Liver (tissue), 7 donors: ENCODE measurements at regions not wholly inside any gene's neighbourhood (a gene's known extent, or its start where the extent isn't known, plus 50 kb on each side); places are given as distances from the start of the nearest gene placed in this dataset.

ENCODE experiments used
- DNase-seq: peaks from one replicate; pipeline ENCODE4 v3.0.0-alpha.2; 2017; ENCODE audit warnings: low spot score
- H3K27ac ChIP-seq, 2 donors: one replicate each; pipeline ENCODE4 v1.7.0; 2013; ENCODE audit warnings: inconsistent platforms in 2 of 2, low read length in 2 of 2, control low read depth in 1 of 2, low read depth in 1 of 2, mild to moderate bottlenecking in 1 of 2
- H3K27me3 ChIP-seq, 4 donors: one replicate each; pipeline versions ENCODE4 v1.6.1 to v1.7.0; 2013; ENCODE audit warnings: low read length in 3 of 4, inconsistent platforms in 1 of 4, mild to moderate bottlenecking in 1 of 4, moderate library complexity in 1 of 4; ENCODE audit not compliant: control insufficient read depth in 4 of 4, insufficient read depth in 4 of 4
- H3K36me3 ChIP-seq, 4 donors: one replicate each; pipeline versions ENCODE4 v1.6.1 to v1.7.0; 2013; ENCODE audit warnings: low read length in 3 of 4, mild to moderate bottlenecking in 3 of 4, low read depth in 1 of 4, moderate library complexity in 1 of 4; ENCODE audit not compliant: control insufficient read depth in 4 of 4, insufficient read depth in 3 of 4
- H3K4me1 ChIP-seq, 4 donors: one replicate each; pipeline versions ENCODE4 v1.6.1 to v1.7.0; 2013; ENCODE audit warnings: low read length in 3 of 4, mild to moderate bottlenecking in 3 of 4, moderate library complexity in 1 of 4; ENCODE audit not compliant: control insufficient read depth in 4 of 4, insufficient read depth in 4 of 4
- H3K4me3 ChIP-seq, 3 donors: one replicate each; pipeline versions ENCODE4 v1.6.1 to v1.7.0; 2013; ENCODE audit warnings: low read length in 3 of 3, control low read depth in 1 of 3, low read depth in 1 of 3, mild to moderate bottlenecking in 1 of 3
- H3K9ac ChIP-seq, 2 donors: one replicate each; pipeline ENCODE4 v1.7.0; 2013; ENCODE audit warnings: low read length in 2 of 2, mild to moderate bottlenecking in 2 of 2, moderate library complexity in 2 of 2, control low read depth in 1 of 2, low read depth in 1 of 2
- H3K9me3 ChIP-seq, 4 donors: one replicate each; pipeline versions ENCODE4 v1.6.1 to v1.7.0; 2013; ENCODE audit warnings: low read length in 3 of 4; ENCODE audit not compliant: control insufficient read depth in 4 of 4
- EGR1 ChIP-seq, 2 donors: IDR thresholded peaks; 2 replicates each; pipeline ENCODE4 v1.6.1; 2016 to 2018; ENCODE audit warnings: antibody characterized with exemption in 2 of 2, low read depth in 2 of 2
- FOXA2 ChIP-seq: IDR thresholded peaks from 2 replicates; pipeline ENCODE4 v1.6.1; 2016; ENCODE audit warnings: antibody characterized with exemption
- GABPA ChIP-seq, 2 donors: IDR thresholded peaks in 1 of 2; conservative IDR thresholded peaks in 1 of 2; 2 replicates each; pipeline ENCODE4 v1.6.1; 2016; ENCODE audit warnings: antibody characterized with exemption in 2 of 2, mild to moderate bottlenecking in 1 of 2, moderate library complexity in 1 of 2
- HNF4A ChIP-seq, 2 donors: conservative IDR thresholded peaks; 2 replicates each; pipeline ENCODE4 v1.6.1; 2016; ENCODE audit warnings: antibody characterized with exemption in 2 of 2, mild to moderate bottlenecking in 2 of 2
- HNF4G ChIP-seq: IDR thresholded peaks from 2 replicates; pipeline ENCODE4 v1.6.1; 2016; ENCODE audit warnings: antibody characterized with exemption
- JUND ChIP-seq, 2 donors: IDR thresholded peaks; 2 replicates each; pipeline ENCODE4 v1.6.1; 2016; ENCODE audit warnings: antibody characterized with exemption in 2 of 2
- MAX ChIP-seq: IDR thresholded peaks from 2 replicates; pipeline ENCODE4 v1.6.1; 2016; ENCODE audit warnings: antibody characterized with exemption
- NR2F2 ChIP-seq: IDR thresholded peaks from 2 replicates; pipeline ENCODE4 v1.6.1; 2016; ENCODE audit warnings: antibody characterized with exemption
- RAD21 ChIP-seq, 2 donors: IDR thresholded peaks; 2 replicates each; pipeline ENCODE4 v1.6.1; 2016; ENCODE audit warnings: antibody characterized with exemption in 2 of 2, mild to moderate bottlenecking in 2 of 2
- REST ChIP-seq: IDR thresholded peaks from 2 replicates; pipeline ENCODE4 v1.6.1; 2016; ENCODE audit warnings: antibody characterized with exemption, mild to moderate bottlenecking
- RXRA ChIP-seq, 2 donors: IDR thresholded peaks; 2 replicates each; pipeline ENCODE4 v1.6.1; 2017 to 2018; ENCODE audit warnings: antibody characterized with exemption in 2 of 2, mild to moderate bottlenecking in 1 of 2
- SP1 ChIP-seq: IDR thresholded peaks from 2 replicates; pipeline ENCODE4 v1.6.1; 2018; ENCODE audit warnings: antibody characterized with exemption, mild to moderate bottlenecking
- YY1 ChIP-seq: IDR thresholded peaks from 2 replicates; pipeline ENCODE4 v1.6.1; 2016; ENCODE audit warnings: antibody characterized with exemption, mild to moderate bottlenecking
- WGBS: extraction: QIAGEN DNeasy Blood & Tissue Kit; methylation state at CpG from one replicate; pipeline ENCODE4 v1.1.7; 2013; 5-methylcytosine and 5-hydroxymethylcytosine counted together
- TF ChIP-seq, protein P1 (sequence below): IDR thresholded peaks from 2 replicates; pipeline ENCODE4 v1.6.1; 2016; ENCODE audit warnings: antibody characterized with exemption
- TF ChIP-seq, protein P2 (sequence below): IDR thresholded peaks from 2 replicates; pipeline ENCODE4 v1.6.1; 2016; ENCODE audit warnings: antibody characterized with exemption
- donor health status: healthy.
- donor health status: healthy.
- donor health status: healthy.
- donor health status: healthy.

GRCh38 chr5:68720884-68721610 is 372.8 kb upstream of the SLC30A5 start:
- H3K9ac ChIP-seq: no peak overlapping the region
- H3K36me3 ChIP-seq: peaks cover 0 to 14% (median 5%) of the 10 kb centered on the region in 4 donors
- WGBS: 86% methylated on average over 6 of the region's 6 CpGs
- no peaks in the 10 kb centered on the region for H3K9me3 ChIP-seq
- no peak overlapping the region for H3K27ac ChIP-seq
- H3K27me3 ChIP-seq: no peaks in the 10 kb centered on the region
- H3K4me1 ChIP-seq: no peaks in the 10 kb centered on the region
- no peak for DNase-seq
- TF ChIP-seq FOXA2: no peak
- TF ChIP-seq GABPA (IDR thresholded peaks at IDR 0.05 in 1 of 2, conservative IDR thresholded peaks at IDR 0.05 in 1 of 2): no peak
- no peak for TF ChIP-seq YY1
- no peak for TF ChIP-seq NR2F2
- no peak for TF ChIP-seq RAD21 (IDR thresholded peaks at IDR 0.05)
- TF ChIP-seq MAX: no peak
- TF ChIP-seq, protein P1, sequence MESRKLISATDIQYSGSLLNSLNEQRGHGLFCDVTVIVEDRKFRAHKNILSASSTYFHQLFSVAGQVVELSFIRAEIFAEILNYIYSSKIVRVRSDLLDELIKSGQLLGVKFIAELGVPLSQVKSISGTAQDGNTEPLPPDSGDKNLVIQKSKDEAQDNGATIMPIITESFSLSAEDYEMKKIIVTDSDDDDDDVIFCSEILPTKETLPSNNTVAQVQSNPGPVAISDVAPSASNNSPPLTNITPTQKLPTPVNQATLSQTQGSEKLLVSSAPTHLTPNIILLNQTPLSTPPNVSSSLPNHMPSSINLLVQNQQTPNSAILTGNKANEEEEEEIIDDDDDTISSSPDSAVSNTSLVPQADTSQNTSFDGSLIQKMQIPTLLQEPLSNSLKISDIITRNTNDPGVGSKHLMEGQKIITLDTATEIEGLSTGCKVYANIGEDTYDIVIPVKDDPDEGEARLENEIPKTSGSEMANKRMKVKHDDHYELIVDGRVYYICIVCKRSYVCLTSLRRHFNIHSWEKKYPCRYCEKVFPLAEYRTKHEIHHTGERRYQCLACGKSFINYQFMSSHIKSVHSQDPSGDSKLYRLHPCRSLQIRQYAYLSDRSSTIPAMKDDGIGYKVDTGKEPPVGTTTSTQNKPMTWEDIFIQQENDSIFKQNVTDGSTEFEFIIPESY: no peak
- no peak for TF ChIP-seq JUND (IDR thresholded peaks at IDR 0.05)
- no peak for TF ChIP-seq HNF4G
- TF ChIP-seq, protein P2, sequence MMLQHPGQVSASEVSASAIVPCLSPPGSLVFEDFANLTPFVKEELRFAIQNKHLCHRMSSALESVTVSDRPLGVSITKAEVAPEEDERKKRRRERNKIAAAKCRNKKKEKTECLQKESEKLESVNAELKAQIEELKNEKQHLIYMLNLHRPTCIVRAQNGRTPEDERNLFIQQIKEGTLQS: no peak
- TF ChIP-seq SP1: no peak
- no peak for TF ChIP-seq HNF4A (conservative IDR thresholded peaks at IDR 0.05)
- H3K4me3 ChIP-seq: no peak overlapping the region

DNA sequence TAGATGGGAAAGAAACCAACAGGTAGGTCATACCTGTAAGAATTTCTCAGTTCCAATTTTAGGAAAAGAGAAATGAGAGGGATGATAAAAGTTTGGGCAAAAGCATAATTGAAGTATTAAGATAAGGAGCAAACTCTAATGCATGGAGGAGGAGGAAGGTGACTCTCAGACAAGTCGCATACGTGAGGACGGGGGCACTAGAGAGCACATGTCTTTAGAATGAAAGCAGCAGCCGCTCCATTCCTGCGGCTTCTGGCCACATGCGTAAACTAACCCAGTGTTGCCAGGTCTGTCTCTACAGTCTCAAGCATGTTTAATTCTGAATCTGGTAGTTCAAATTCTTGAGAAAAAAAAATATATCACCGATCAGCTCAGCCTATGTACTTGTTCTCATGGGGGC is 371.5 kb upstream of the SLC30A5 start:
- Histone ChIP-seq H3K27ac (no peak overlapping the region), H3K4me1 (no peaks in the 10 kb centered on the region), H3K4me3 (no peak overlapping the region), H3K9me3 (no peaks in the 10 kb centered on the region), H3K27me3 (no peaks in the 10 kb centered on the region), H3K9ac (no peak overlapping the region), H3K36me3 (peaks cover 0 to 14% (median 5%) of the 10 kb centered on the region in 4 donors)
- 97% methylated on average over 7 of the region's 7 CpGs for WGBS
- no peak for DNase-seq
- no peak for TF ChIP-seq NR2F2
- TF ChIP-seq SP1: no peak
- TF ChIP-seq, protein P2: no peak
- no peak for TF ChIP-seq RXRA (IDR thresholded peaks at IDR 0.05)
- TF ChIP-seq REST: no peak
- no peak for TF ChIP-seq EGR1 (IDR thresholded peaks at IDR 0.05; ENCODE audit: low read depth in 2 of 2)
